HG03064 (cell line): ENCODE measurements at regions not wholly inside any gene's neighbourhood (a gene's known extent, or its start where the extent isn't known, plus 50 kb on each side); places are given as distances from the start of the nearest gene placed in this dataset.
"Not testable (repeated sequence)": the region's sequence is repeated elsewhere in the genome, so short reads cannot be mapped to it uniquely, and the experiment has no call there.

Experiments used
- ATAC-seq: cut with Tn5 transposase; IDR thresholded peaks from one replicate; pipeline ENCODE4 v1.9.1; 2021; ENCODE audit warnings: low read depth; ENCODE audit not compliant: unreplicated experiment

DNA sequence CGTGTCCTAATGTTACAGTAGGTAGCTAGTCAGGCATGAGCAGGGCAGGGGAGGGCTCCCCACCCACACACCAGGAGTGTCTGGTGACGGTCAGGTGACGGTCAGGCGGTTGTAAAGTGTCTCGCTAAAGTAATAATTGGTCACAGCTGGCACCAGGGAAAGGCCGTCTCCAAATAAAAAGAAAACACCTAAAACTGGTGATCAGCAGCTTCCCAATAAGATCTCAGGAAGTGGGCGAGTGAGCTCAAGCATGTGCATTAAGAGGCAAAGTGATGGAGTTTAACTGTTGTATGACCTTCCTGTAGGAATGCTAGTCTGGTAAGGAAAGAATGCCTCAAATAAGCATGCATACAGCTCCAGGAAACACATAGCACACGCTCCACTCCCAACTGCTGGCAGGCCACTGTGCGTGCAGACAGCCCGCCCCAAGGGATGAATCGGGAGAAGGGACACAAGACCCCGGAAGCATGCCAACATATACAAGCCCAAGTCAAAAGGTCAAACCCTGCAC, 177.1 kb downstream of the RNF144A start:
- ATAC-seq = no peak

DNA sequence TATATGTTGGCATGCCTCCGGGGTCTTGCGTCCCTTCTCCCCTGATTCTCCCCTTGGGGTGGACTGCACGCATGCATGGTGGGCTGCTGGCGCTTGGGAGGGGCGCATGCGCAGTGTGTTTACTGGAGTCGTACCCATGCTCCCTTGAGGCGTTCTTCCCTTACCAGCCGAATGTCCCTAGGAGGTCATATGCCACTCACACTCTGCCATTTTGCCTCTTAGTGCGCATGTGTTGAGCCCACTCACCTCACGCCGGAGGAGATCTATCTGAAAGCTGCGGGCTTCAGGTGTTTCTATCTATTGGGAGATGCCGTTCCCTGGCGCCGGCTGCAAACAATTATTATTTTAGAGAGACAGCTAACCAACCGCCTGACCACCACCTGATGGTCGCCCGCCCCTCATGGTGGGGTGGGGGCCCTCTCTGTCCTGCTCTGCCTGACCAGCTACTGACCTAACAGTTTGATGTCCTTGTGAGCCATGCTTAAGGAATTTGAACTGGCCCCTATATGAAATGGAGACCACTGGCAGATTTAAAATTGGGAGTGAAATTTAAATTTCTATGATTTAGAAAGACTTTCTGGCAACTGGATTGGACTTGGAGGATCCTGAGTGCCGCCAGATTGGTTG, 179.6 kb downstream of the RNF144A start:
- no peak for ATAC-seq

- ATAC-seq = peak; percentile 93
These were observed 180.2 kb downstream of the RNF144A start for GRCh38 chr2:7097353-7097895.

GRCh38 chr2:7098816-7099215, 181.6 kb downstream of the RNF144A start:
- ATAC-seq = no peak

DNA sequence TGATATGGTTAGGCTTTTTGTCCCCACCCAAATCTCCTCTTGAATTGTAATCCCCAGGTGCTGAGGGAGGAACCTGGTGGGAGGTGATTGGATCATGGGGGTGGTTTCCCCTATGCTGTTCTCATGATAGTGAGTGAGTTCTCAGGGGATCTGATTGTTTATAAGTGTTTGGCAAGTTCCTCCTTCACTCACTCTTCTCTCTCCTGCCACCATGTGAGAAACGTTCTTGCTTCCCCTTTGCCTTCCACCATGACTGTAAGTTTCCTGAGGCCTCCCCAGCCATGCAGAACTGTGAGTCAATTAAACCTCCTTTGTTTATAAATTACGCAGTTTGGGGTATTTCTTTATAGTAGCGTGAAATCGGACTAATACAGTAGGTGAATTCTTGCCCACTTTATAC, 182.5 kb downstream of the RNF144A start:
- ATAC-seq = not testable (repeated sequence)

GRCh38 chr2:7102826-7103225, 185.6 kb downstream of the RNF144A start:
- no peak for ATAC-seq

- ATAC-seq = no peak
These were observed 191.8 kb downstream of the RNF144A start for GRCh38 chr2:7108792-7109532.

DNA sequence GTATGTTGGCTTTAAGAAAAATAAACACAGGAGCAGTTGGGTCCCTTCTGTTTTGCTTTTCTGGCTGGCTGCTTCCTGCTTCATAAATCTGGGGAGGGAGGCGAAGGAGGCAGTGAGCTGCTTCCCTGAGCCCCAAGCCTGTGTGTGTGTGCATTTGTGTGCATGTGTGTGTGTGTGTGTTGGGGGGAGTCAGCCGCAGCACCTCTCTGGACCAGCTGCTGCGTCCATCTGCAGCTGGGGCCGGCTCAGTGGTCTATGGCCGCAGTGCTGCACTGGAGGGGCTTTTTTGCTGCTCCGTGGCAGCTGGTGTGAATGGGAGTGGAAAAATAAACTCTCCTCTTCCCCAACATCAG, 192.3 kb downstream of the RNF144A start:
- no peak for ATAC-seq

GRCh38 chr2:7111626-7112025, 194.4 kb downstream of the RNF144A start:
- ATAC-seq = no peak

DNA sequence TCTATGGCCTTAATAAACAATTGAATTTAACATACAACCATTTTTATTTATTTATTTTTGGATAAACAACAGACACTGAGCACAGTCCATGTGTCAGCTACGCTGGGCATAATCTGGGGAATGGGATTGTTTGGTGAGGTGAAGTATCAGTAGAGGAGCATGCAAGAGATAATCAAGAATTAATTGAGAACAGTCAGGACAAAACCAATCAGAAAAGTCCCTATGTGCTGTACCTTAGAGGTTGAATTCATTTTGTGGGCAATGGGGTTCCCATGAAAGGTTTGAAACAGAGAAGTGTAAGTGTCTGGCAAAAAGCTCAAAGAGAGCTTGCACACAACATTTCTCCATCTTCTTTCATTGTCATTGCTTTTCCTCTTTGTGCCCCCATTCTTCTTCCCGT, 198.2 kb downstream of the RNF144A start:
- no peak for ATAC-seq

GRCh38 chr2:7115906-7116305, 198.7 kb downstream of the RNF144A start:
- ATAC-seq = no peak

GRCh38 chr2:7116511-7116910, 199.3 kb downstream of the RNF144A start:
- no peak for ATAC-seq

GRCh38 chr2:7117076-7117475, 199.9 kb downstream of the RNF144A start:
- ATAC-seq = no peak

DNA sequence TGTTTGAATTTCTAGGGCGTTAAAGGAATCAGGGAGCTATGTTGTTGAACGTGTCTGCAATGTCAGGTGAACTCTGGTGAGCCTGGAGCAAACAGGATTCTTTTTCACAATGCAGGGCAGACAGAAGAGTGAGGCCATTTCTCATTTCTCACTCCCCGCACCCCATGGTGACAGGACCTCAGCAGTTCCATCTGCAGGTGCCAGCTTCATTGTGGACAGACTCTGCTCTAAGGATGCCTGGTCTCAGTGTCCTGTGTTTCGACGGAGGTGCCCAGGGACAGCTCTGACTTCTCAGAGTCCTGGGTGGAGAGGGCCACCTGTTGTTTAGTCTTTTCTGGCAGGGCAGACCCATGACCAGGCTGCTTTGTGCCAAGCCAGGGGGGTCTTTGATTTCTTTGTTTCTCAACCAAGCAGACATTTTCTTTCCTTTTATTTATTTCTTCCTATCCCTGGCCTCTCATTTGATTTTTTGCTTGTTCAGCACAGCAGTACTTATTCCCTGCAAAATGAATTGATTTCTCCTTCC, 201.5 kb downstream of the RNF144A start:
- no peak for ATAC-seq

DNA sequence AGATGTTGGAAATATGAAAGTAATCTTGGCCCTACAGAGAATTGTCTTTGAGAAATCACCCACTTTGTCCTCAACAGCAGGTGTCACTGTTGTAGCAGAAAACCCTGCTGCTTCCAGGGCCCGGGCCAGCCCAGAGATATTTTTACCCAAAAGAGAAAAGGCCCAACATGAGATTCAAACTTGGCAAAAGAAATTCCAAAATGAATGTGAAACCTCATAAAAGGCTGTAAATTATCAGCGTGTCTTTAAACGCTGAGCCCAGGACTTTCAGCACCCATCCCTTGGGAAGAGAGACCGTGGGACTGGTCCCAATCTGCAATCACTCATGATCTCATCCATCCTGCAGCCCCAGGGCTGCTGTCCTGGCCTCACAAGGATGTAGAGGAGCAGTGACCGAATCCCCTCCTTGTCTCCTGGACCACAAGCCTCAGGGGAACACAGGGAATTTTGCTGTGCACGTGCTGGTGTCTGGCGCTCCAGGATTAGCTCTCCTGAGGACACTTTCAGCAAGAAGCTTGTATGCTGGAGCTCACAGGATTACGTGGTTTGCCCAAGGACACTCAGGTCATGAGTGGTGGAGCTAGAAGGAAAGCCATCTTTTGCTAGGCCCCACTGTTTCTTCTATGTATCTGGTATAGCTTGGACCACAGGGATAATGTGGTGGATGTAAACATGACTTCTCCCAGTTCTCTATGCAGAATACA, 202.1 kb downstream of the RNF144A start:
- no peak for ATAC-seq

GRCh38 chr2:7121851-7122250, 204.6 kb downstream of the RNF144A start:
- ATAC-seq = no peak

GRCh38 chr2:7127156-7127555, 209.9 kb downstream of the RNF144A start:
- no peak for ATAC-seq

DNA sequence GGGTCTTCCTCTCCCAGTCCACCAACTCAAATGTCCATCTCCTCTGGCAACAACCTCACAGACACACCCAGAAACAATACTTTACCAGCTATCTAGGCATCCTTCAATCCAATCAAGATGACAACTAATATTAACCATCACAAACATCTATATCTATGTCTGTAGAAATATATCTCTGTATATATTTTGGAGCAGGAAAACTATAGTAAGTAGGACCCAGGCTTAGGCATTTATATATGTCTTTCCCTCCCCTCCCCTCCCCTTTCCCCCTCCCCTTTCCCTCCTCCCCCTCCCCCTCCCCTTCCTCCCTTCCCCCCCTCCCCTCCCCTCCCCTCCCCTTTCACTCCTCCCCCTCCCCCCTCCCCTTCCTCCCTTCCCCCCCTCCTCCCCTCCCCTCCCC, 210.5 kb downstream of the RNF144A start:
- ATAC-seq = no peak

DNA sequence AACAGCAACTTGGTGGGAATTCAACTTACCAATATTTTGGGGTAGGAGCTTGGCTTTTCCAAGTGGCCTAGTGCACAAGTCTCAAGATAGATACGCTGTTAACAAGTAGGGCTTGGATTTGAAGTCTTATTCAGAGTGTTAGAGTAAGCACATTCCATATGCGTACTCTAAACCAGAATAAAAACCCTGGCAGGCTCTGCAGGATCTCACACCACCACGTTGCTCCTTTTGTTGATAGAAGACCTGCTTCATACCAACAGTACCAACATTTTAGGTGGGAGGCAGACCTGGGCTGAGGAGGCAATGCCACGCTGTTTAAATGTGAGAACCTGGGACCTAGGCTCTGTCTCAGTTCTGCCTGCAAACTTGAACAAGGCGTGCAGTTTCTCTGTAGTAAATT, 214.0 kb downstream of the RNF144A start:
- no peak for ATAC-seq

- ATAC-seq = no peak
These were observed 215.5 kb downstream of the RNF144A start for GRCh38 chr2:7132753-7133152.

GRCh38 chr2:7133521-7133920, 216.3 kb downstream of the RNF144A start:
- no peak for ATAC-seq
